ENCODE measurements at regions not wholly inside any gene's neighbourhood (a gene's known extent, or its start where the extent isn't known, plus 50 kb on each side); places are given as distances from the start of the nearest gene placed in this dataset.

DNA sequence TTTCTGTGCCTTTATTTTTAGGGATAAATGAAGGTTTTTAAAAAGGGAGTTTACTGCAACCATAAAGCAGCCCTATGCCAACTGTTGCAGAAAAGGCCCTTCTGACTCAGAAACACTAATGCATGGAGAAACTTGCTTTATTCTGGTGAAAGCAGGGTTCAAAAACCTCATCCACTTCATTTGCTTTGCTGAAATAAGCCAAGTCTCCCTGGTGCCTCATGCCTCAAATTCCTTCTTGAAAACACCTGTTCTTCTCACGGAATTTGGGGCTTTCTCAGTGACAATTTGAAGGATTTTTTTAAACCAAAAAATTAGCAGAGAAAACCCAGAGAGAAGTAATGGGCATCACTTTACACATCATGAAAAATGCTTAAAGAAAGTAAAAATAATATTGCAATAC is 349.0 kb downstream of the PCDH7 start:
- no peak for DNase-seq

DNA sequence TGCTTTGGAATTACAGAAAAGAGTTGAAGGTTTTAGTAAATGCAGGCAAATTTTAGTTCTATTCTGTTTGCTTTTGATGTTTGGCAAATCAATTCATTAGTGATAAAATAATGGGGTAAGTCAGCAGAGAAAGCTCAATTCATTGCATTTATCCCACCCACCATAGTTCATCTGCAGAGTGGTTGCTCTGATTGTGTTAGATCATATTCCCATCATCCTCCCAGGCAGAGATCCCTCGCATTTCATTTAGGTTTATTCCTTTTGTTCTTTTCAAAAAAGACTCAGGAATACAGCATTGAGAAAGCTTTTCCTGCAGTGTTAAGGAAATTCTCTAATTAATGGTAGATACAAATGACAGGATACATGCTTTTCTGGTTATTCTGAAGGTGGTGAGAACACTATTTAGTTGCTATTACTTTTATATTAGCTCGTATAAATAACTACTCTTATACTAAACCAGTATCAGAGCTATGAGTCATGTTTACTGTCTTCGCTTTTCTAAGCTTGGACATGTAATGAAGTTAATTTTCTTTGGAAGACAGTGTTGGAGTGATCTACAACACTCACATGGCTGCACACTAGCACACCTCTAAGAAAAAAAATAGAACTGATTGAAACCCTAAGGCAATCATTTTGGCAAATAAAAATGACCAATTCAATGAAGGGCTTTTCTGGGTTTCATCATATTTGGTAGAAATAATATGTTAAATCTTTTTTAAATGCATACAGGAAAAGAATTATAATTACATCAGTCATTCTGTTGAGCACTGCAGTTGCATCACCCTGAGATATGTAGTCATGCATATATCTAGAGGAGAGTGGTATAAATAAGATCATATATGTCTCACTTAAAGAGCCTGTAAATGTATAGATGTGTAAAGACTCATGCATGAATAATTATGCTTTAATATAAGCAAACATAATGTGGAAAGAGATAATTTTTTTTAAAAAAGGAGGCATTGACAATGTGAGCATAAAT is 351.6 kb downstream of the PCDH7 start:
- DNase-seq, result no peak

DNA sequence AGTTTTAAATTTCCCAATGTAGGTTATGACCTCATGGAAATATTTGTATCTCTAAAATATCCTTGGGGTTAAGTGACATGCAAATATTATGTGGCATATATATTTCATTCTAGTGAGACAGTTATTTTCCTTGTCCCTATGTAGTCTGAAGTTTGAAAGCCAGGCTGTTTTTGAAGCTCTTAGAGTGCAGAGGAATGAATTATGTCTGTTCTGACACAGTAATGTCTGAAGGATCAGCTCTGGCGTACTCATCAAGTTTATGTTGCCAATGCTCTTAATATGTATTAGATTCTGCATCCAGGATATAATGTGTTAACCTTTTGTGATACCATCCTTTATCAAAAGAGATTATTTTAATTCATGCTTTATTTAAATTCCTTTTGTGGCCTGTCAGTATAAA is 355.8 kb downstream of the PCDH7 start:
- no peak for DNase-seq

DNA sequence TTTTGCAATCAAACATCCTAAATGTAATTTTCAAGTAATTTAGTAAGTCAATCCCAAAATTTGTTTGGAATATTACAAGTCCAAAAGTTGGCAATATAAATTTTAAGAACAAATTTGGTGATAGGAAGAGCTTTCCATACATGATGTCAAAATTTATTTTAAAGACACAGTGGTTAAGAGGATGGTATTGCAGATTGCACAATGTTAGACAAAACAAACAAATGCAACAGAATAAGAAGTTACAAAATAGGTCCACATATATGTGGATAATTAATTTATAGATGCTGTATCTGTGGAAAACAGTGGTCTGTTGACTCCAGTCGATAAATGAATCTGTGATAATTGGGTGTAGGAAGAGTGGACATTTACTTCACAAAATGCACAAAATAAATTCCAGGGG is 358.5 kb downstream of the PCDH7 start:
- no peak for DNase-seq

DNA sequence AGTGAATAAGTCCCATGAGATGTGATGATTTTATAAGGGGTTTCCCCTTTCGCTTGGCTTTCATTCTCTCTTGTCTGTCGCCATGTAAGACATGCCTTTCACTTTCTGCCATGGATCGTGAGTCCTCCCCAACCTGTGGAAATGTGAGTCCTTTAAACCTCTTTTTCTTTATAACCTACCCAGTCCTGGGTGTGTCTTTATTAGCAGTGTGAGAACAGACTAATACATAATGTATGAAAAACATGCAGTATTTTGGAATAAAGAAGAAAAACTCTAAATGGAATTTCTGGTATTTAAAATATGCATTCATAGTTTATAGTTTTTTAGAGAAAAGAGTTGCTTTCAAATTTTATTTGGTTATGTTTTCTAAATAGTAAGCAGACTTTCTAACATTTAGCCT is 360.7 kb downstream of the PCDH7 start:
- DNase-seq, result no peak

DNA sequence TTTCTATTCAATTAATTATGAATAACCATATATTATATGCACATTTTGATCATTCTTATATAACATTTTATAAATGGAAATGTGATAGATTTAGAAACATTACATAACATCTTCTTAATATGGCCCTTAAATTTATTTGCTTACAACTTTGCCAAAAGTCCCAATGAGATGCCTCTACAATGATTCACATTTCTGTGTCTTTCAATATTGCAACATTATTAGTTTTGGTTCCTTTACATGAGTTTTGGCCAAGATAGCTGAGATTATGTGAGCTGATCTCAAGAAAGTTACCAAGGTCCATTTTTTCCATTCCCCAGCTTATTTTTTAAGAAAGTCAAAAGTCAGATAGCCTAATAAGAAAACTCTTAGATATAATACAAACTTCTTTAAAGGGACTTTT is 361.2 kb downstream of the PCDH7 start:
- DNase-seq, result no peak

DNA sequence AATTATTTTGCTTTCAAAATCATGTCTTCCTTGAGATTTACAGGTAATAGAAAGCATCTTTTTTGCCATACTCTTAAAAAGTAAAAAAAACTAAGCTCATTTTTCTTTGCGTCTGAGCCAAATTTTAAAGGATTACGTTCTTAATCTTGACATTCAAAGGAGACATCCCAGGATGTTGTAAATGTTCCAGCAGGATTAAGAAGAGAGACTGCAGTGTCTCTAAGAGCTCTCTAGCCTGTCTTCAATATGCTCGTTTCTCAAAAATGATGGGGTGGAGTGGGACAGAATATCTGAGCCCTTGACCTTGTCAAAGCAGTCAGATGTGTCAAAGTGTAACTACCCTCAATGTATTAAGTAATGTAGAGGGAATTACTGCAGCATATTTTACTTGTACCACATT is 363.3 kb downstream of the PCDH7 start:
- DNase-seq, result no peak

DNA sequence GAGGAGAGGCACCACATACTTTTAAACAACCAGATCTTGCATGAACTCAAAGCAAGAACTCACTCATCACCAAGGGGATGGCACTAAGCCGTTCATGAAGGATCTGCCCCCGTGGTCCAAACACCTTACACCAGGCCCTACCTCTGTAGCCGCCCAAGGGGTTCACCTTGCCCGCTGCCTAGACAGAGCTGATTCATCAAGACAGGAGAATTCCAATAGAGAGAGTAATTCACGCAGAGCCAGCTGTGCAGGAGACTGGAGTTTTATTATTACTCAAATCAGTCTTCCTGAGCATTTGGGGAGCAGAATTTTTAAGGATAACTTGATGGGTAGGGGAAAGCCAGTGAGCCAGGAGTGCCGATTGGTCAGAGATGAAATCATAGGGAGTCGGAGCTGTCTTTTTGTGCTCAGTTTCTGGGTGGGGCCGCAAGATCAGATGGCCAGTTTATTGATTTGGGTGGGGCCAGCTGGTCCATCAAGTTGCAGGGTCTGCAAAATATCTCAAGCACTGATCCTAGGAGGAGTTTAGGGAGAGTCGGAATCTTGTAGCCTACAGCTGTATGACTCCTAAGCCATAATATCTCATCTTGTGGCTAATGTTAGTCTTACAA is 364.7 kb downstream of the PCDH7 start:
- DNase-seq, result no peak

DNA sequence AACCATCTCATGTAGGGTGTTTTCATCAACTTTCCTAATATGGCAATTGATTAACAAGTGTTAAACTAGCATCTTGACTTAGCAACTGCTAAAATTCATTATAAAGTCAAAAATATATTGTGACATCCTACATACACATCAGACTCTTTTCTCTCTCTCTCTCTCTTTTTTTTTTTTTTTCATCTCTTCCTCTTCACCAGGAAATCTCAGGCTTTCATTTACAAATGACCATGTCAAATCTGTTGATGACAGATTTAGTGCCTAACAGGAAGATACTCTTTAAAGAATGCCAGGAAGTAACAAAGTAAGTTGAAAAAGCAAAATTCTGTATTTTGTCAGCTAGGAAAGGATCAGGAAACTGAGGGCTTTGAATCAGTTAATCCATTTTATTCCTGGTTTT is 365.5 kb downstream of the PCDH7 start:
- no peak for DNase-seq

DNA sequence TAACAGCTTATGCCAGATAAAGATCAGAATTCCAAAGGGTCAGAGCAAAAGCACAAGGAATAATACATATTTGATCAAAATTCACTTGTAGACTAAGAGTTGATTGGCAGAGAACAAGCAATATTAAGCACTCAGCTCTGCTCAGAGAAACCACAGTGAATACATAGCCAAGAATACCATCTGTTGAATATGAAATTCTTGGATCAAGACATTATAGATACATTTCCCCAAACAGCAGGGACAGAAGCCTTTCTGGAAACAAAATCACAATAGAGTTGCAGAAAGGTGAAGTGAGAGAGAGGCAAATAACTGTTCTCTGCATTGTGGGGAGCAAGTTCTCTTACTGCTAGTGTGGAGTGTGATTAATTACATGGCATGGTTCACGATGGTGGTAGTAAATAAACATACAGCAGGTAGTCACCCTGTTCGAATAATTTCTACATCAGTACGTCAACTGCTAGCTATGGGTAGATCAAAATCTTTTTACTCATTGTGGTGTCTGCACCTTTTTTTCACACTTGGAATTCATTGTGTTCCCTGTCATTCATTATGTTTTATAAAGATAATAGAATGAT is 366.7 kb downstream of the PCDH7 start:
- DNase-seq, result no peak

DNA sequence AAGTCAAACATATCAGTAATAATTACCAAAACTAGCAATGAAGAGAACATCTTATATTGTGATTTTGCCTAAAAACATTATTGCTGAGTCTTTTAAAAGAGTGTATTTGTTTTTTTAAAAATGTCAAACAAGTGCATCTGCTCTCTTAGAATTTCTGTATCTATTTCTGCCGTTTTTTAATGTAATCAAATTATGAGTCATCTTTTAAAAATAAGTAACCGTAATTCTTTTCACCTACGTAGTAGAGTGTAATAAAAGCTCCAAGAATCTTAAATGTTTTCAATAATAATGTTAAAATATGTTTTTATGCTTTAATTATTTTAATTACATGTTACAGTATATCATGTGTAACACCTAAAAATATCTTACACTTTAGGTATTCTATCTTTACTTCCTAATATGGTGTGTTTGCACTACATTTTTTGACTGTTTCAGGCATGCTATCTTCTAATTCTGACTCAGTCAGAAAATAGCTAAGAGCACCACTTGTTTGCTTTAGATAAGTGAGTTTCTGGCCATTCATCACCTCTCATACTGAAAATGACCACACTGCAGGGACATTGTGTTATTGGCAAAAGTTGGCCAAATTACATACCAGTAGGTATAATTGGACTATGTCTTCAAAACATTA is 368.5 kb downstream of the PCDH7 start:
- peak; percentile 43 for DNase-seq

DNA sequence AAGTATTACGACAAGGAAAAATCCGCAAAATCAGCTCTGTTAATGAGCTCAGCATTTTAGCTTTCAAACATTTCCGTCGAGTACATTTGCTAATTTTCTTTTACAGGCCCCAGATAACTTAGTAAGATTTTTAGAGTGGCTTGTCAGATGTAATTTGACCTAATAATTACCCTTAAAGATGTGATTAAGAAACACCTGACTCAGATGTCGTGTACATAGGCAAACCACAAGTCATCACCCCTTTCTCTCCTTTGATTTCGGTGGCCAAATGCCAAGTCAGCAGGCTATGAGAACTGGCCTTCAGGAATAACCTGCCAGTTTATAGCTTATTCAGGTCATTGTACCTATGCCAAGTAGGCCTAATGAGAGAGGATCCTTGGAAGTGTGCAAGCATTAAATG is 369.6 kb downstream of the PCDH7 start:
- DNase-seq, result peak; percentile 43

DNA sequence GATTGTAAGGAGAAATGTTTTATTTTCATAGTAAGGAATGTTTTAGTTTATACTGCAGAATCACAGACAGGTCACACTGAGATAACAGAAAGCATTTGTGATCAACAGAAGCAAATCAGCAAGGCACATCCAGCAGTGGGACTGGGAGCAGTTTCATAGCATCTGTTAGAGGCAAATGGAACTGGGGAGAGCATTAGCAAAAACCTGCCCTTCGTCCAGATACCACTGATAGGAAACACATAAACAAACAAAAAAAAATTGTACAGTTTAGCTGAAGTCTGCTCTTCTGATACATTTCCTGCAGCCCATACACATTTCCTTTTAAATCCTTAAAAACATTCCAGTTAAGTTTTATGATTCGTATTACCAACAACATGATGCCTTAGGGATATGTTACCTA is 374.3 kb downstream of the PCDH7 start:
- no peak for DNase-seq

DNA sequence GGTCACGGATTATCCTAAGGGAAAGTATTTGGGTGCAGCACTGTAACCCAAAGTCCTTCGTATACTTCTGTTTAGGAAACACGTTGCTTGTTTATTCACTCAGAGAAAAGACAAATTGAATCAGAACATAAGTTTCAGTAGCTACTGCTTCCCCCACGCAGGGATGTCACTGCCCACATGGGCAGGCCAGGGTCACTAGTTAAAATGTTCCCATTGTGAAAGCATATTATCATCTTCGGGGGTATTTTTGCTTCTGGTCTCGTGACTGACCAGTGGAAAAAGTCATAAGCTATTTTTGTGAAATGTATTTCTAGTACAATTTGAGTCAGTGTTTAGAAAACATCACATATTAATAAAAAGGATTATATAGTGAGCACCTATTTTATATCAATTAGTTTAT is 377.8 kb downstream of the PCDH7 start:
- no peak for DNase-seq

DNA sequence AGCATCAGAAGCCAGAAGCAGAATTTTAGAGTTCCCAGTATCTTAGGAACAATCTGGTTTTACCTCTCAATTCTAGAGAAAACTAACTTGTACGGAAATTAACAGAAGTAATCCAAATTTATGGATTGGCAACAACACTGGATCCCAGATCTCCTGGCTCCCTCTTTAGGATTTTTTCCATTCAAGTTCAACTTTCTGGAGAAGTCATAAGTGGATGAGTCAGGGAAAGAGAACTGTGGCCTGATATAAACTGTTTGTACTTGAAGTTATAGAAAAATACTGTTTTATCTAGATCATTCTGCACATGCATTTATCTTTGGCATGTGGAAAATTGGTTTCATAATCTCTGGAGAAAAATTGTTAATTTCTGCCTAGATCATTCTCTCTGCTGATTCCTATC is 380.4 kb downstream of the PCDH7 start:
- no peak for DNase-seq

DNA sequence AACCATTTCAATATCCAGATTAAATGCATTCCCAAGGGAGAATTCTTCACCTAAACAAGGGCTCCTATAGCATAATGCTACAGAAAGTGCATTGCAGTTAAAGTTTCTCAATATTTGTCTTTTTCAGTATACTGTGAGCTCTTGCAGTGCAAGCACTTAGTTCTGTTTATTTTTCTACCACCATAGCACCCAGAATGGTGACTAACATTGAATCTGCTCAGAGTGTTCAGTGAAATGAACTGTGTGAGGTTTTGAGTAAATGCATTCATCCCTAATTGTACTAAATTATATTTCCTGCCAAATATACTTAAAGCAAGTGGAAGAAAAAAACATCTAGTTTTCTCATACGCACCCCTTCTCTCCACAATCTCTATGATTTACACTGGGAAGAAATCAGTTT is 383.9 kb downstream of the PCDH7 start:
- peak; percentile 23 for DNase-seq

DNA sequence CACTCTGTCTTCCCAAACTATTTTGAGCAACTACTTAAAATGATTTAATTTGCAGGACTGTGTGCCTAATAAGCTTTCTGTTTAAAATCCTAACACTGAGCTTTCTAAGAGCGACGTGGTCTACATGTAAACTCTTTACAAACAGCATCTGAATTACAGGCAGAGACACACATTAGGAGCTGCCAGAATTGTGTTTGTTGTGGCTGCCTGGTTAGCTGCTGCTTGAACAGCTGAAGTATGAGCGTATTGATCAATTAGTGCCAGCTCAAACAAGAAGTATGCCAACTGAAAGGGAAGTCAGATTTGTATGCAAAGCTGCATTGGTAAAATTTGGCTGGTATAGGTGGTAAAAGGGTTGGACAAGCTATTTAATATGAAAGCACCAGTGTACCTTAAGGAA is 384.4 kb downstream of the PCDH7 start:
- DNase-seq, result no peak

DNA sequence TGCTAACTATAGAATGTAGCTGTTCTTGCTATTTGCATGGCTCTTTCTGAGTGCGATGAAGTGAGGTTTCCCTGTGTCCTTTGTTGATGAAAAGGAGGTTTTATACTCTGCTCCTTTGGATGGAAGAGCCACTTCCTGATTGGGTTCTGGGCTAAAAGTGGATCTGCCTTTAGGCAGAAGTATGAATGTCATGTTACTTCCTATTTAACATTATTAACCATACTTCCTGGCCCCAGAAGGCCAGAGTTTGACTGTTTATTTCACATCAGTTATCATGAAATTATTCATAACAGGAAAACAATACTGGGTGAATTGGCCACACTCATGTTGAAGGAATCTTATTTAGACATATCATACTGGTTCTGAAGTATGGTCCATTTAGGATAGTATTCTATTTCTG is 386.2 kb downstream of the PCDH7 start:
- no peak for DNase-seq

DNA sequence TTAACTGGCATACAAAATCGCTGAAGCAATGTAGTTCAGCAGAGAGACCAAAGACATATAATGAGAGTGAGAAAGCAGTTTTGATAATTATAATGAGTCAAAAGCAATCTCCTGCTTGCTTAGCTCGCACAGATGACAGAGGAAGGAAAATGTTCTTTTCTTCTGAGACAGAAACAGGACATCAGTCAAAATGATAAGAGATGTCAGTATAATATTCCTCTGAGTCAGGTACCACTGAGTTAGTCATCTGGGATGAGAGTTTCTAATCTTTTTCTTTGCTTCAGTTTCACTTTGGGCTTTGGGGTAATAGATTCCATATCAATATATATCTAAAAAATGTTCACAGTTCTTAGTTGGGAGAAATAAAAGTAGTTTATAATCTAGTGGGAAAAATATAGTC is 387.2 kb downstream of the PCDH7 start:
- no peak for DNase-seq

DNA sequence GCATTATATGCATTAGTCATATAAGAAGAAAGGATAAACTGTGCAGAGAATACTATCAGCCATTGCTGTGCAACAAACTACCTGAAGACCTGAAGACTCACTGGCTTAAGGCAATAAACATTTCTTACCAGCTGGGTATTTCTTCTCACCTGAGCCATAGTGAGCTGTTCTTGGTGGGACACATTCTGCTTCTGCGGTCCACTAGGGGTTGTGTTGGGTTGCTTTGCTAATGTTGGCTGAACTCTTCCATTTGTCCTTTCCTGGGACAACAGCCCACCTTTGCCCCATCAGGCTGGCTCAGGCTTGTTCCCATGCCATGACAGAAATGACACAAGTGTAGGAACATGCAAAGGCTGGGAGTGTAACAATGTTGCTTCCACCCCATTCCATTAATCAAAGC is 388.6 kb downstream of the PCDH7 start:
- DNase-seq, result no peak

DNA sequence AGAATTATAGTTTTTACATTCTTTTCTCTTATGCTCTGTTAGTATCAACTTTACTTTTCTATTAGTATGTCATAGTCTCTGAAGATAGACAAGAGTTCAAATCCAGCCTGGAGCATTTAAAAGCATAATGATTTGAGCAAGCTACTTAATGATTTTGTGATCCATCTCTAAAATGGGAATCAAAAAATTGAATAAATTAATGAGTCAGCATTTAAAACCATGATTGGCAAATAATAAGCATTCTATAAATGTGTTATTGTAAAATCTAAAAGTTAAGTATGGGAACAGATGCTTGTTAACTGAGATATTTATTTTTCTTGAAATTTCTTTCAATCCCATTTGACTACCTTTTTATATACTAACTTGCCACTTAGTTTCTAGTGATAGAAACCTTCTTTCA is 391.6 kb downstream of the PCDH7 start:
- DNase-seq, result no peak

DNA sequence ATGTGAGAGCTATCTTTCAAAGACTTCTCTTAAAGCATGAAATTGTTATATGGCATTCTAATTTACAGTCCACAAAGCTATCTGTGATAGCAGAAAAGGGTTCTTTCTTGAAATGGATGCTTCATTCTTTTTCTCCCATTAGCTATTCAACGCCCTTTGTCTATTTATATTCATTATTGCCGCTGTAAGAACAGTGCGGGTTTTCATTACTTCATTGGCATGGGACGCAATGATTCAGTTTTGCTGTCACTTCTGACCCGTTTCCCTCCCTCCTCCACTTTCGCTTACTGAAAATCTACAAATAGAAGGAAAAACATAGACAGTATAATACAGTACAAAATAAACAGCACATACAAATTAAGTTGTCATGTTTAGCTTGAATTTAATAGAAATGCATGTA is 394.6 kb downstream of the PCDH7 start:
- DNase-seq, result no peak

DNA sequence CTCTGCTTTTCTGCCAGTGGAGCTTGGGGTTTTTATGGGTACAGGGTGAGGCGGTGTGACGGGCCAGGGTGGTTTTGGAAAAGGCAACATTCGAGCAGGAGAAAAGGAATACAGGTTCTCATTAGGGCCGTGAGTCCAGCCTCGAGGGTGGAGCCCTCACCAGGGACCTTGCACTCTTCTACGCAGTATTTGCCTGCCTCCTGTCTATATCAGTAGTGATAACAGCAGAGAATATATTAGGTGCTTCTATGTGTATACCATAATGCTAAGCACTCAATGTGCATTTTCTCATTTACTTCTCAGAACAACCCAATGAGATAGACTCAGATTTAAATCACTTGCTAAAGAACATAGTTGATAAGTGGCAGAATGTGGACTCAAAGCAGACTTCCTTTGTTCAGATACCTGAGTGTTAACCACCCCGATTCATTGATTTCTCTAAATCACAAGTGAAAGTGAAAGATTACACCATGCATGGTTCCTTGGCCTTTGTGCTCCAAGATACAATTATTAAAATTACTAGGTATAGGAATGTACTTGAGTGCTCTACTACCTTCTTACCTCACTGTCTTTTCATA is 403.9 kb downstream of the PCDH7 start:
- peak; percentile 43 for DNase-seq

All from DMS53 (cell line).